ENCODE measurements at regions not wholly inside any gene's neighbourhood (a gene's known extent, or its start where the extent isn't known, plus 50 kb on each side); places are given as distances from the start of the nearest gene placed in this dataset.

GRCh38 chr16:77014441-77014840 is 176.5 kb upstream of the MON1B start:
- TF ChIP-seq CTCF (IDR thresholded peaks at IDR 0.05; ENCODE audit: borderline replicate concordance, control extremely low read depth, extremely low read depth, insufficient read depth, missing control alignments) = no peak
- DNase-seq (ENCODE audit: low spot score) = no peak
- in situ Hi-C loops (cut with MboI; ENCODE audit: low sequenced_read_pairs, unreplicated experiment) = no loop called here

GRCh38 chr16:77030600-77030999 is 160.4 kb upstream of the MON1B start:
- no peak for TF ChIP-seq CTCF (IDR thresholded peaks at IDR 0.05; ENCODE audit: borderline replicate concordance, control extremely low read depth, extremely low read depth, insufficient read depth, missing control alignments)
- no peak for DNase-seq (ENCODE audit: low spot score)
- in situ Hi-C loops (cut with MboI; ENCODE audit: low sequenced_read_pairs, unreplicated experiment) = no loop called here

- DNase-seq (ENCODE audit: low spot score) = no peak
- TF ChIP-seq CTCF (IDR thresholded peaks at IDR 0.05; ENCODE audit: borderline replicate concordance, control extremely low read depth, extremely low read depth, insufficient read depth, missing control alignments) = no peak
- in situ Hi-C loops (cut with MboI; ENCODE audit: low sequenced_read_pairs, unreplicated experiment) = no loop called here
Measured at GRCh38 chr16:77033516-77033915, 157.5 kb upstream of the MON1B start.

GRCh38 chr16:77035361-77035760 is 155.6 kb upstream of the MON1B start:
- DNase-seq (ENCODE audit: low spot score) = no peak
- no peak for TF ChIP-seq CTCF (IDR thresholded peaks at IDR 0.05; ENCODE audit: borderline replicate concordance, control extremely low read depth, extremely low read depth, insufficient read depth, missing control alignments)
- in situ Hi-C loops (cut with MboI; ENCODE audit: low sequenced_read_pairs, unreplicated experiment) = no loop called here

- in situ Hi-C loops (cut with MboI; ENCODE audit: low sequenced_read_pairs, unreplicated experiment) = no loop called here
- TF ChIP-seq CTCF (IDR thresholded peaks at IDR 0.05; ENCODE audit: borderline replicate concordance, control extremely low read depth, extremely low read depth, insufficient read depth, missing control alignments) = no peak
- no peak for DNase-seq (ENCODE audit: low spot score)
Measured at GRCh38 chr16:77037696-77038347, 153.2 kb upstream of the MON1B start.

GRCh38 chr16:77041468-77041867 is 149.5 kb upstream of the MON1B start:
- no peak for DNase-seq (ENCODE audit: low spot score)
- in situ Hi-C loops (cut with MboI; ENCODE audit: low sequenced_read_pairs, unreplicated experiment) = no loop called here
- no peak for TF ChIP-seq CTCF (IDR thresholded peaks at IDR 0.05; ENCODE audit: borderline replicate concordance, control extremely low read depth, extremely low read depth, insufficient read depth, missing control alignments)

Data from GM13976 (cell line).